Kidney tubule cell (primary cell): ENCODE measurements at regions not wholly inside any gene's neighbourhood (a gene's known extent, or its start where the extent isn't known, plus 50 kb on each side); places are given as distances from the start of the nearest gene placed in this dataset.
"Not testable (repeated sequence)": the region's sequence is repeated elsewhere in the genome, so short reads cannot be mapped to it uniquely, and the experiment has no call there.

Experiments
- DNase-seq: peaks from one replicate; pipeline ENCODE4 v3.0.0-alpha.2; 2018; ENCODE audit warnings: low spot score

DNA sequence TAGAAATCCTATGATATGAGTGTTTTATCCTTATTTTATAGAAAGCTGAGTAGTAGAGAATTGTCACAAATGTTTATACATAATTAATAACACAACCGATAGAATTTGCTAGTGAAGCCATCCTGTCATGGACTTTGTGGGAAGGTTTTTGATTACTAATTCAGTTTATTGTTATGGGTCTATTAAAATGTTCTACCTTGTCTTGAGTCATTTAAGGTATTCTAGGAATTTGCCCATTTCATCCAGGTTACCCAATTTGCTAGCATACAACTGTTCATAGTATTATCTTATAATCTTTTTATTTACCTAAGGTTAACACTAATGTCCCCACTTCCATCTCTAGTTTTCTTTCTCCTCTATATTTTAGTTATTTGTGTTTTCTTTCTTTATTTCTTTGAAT lies 553.1 kb upstream of the ATXN7L3B start:
- no peak for DNase-seq

DNA sequence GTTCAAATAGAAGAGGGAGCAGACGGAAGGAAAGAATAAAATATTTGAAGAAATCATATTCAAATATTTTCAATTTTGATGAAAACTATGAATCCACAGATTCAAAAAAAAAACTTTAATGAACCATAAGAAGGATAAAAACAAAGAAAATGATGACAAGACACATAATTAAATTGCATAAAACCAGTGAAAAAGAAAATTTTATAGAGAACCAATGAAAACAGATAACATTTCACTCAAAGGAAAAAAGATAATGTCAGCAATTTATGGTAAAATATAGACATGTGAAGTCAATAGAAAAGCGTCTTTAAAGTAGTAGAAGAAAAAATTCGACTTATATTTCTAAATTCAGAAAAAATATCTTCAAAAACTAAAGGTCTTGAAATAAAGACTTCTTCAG lies 546.5 kb upstream of the ATXN7L3B start:
- no peak for DNase-seq

DNA sequence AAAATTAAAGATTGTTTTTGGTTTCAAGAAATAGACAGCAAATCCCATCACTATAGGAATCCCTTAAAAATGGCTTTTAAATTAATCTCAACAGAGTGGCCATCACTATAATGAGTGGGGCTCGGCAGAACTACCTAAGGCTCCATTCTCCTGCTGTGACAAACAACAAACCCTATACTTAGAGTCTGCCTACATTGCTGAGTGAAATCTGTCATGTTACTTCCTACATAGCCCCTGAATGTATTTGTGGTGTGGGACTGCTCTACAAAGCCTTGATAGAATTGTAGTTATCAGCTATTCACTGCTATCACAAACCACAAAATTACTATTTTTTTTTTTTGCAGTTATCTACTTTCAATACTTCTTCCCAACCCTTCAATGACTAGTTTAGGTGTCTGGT lies 538.7 kb upstream of the ATXN7L3B start:
- DNase-seq = no peak

DNA sequence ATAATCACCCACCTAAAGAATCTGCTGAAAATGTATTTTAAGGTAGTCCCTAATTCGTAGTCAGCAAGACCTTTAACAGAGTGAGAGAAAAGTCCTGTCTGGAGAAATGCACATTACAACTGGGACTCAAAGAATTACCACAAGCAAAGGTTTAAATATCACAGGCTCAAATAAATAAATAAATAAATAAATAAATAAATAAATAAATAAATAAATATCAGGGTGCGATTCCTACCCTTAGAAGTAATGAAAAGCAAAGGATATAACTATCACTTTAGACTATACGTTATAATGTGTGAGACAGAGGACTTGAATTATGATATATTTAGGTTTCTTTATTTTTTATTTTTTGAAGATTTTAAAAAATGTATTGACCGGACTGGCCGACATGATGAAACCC lies 522.5 kb upstream of the ATXN7L3B start:
- DNase-seq = no peak

DNA sequence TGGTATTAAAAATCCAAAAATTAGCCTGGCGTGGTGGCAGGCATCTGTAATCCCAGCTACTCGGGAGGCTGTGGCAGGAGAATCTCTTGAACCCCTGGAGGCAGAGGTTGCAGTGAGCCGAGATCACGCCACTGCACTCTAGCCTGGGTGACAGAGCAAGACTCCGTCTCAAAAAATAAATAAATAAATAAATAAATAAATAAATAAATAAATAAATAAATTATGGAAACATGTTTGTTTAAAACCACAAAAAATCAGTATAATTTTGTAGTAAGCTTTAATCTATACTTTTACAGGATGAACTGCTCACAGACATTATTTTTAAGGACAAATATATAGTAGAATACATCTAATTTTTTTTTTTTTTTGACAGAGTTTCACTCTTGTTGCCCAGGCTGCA lies 521.3 kb upstream of the ATXN7L3B start:
- DNase-seq = not testable (repeated sequence)

DNA sequence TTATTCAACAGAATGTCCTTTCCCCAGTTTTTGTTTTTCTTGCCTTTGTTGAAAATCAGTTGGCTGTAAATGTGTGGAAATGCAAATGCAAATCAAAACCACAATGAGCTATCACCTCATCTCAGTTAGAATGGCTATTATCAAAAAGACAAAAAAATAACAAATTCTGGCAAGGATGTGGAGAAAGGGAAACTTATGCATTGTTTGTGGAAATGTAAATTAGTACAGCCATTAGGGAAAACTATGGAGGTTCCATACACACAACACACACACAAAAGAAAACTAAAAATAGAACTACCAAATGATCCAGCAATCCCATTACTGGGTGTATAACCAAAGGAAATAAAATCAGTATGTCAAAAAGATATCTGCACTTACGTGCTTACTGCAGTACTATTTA lies 518.8 kb upstream of the ATXN7L3B start:
- no peak for DNase-seq

DNA sequence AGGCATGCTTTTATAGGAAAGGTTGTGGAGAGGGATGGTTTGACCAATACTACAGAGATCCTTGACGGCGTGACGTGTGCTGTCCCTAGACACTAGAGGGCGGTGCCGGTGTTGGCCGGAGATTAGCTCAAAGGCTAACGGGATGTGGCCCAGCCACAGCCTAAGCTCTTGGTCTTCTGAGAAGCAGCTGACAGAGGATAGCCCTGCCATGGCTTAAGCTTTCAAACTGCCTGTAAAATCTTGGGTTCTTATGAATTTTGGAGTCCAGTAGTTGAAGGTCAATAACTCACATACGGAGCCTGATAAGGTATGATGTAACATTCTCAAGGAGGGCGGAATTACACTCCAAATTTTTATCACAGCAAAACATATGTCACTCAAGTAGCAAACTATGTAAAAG lies 515.7 kb upstream of the ATXN7L3B start:
- DNase-seq = peak; percentile 66

DNA sequence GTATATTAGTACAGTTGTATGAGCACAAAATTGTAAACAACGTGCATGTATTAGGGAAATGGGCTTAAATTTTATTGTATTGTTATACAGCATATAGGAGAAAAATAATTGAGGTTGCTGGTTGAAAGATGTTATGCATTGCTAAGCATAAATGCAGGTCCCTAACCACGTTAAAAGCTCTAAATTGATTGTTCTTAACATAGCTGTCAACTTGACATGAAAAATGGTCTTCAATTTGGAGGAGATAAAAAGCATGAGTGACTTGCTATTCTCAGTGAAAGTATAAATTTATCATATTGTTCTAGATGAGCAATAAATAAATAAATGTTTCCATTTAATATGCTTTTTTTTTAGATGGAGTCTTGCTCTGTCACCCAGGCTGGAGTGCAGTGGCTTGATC lies 506.6 kb upstream of the ATXN7L3B start:
- no peak for DNase-seq

DNA sequence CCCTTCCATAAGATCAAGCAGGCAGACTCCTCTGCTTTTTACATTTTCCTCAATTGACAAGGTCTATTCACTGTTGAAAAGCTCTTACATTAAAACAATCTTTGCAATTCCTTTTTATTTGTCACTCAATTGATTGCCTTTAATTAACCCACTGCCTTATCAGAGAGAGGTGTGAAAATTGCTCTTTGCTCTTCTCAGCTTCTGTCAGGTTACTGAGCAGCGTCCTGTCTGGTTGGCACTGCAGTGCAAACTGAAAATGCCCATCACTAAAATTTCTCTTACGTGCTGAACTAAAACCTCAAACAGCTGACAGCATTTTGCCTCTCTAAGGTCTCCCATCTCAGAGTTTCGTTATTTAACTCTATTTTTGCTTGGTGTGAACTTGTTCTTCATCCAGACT lies 504.1 kb upstream of the ATXN7L3B start:
- DNase-seq = no peak

DNA sequence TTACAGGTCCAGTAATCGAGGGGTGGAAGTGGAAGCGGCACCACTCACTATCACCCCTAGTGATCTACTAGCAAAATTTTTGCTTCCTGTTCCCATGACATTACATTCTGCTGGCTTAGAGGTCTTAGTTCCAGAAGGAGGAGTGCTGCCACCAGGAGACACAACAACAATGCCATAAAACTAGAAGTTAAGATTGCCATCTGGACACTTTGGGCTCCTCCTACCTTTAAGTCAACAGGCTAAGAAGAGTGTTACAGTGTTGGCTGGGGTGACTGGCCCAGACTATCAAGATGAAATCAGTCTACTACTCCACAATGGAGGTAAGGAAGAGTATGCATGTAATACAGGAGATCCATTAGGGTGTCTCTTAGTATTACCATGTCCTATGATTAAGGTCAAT lies 498.5 kb upstream of the ATXN7L3B start:
- DNase-seq = not testable (repeated sequence)

DNA sequence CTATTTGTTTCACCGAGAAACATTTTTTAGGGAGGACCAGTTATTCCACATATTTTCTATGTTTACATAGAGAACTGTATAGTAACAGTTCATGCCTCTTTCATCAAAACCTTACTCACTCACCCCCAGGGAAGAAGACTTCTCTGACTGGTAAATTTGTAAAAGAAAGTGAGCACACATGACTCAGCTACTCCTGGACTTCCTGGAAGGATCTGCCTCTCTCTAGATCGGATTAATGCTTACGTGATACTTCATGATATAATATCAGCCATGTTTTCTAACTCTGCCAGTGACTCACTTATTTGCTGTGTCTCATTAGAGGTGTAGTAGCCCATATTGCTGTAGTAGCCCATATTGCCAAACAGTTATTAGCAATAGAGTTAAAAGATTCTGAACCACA lies 494.3 kb upstream of the ATXN7L3B start:
- DNase-seq = peak; percentile 86

DNA sequence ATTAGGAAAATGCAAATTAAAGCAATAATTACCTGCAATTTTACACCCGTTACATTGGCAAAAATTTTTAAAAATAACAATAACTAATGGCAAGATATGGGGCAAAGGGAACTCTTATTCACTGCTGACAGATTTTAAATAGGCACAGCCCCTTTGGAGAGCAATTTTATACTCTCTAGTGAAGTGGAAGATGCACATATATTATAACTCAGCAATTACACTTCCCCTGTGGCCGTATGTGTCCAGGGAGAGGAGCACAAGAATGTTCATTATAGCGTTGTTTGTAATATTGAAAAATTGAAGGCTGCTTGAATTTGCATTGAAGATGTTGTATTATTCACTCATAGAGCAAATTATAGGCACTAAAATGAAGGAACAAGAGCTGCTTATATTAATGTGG lies 488.3 kb upstream of the ATXN7L3B start:
- DNase-seq = no peak

DNA sequence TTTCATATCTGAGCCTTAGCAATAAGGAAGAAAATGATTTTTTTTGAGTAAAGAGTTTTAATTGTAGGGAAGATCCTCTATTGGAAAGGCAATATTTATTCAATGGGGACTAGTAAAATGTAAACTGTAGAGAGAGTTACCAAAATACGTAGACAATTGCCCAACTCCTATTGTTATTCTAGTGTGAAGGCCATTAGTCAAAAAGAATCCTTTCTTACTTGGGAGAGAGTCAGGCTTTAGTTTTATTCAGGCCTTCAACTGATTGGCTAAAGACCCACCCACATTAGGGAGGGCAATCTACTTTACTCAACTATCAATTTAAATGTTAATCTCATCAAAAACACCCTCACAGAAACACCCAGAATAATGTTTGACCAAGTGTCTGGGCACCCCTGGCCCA lies 485.8 kb upstream of the ATXN7L3B start:
- DNase-seq = no peak

DNA sequence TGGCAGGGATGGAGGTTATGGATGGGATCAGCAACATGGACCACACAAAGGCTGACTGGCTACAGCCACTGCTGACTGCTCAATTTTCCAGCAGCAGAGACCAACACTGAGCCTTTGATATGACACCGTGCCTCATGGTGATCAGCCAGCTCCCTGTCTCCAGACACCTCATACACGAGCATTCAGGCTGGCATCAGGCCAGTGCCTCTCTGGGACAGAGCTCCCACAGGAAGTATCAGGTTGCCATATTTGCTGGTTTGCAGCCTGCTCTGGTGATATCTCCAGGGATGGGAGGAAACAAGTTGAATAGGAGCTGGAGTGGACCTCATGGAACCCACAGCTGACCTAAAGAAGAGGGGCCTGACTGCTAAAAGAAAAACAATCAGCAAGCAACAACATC lies 471.2 kb upstream of the ATXN7L3B start:
- no peak for DNase-seq

DNA sequence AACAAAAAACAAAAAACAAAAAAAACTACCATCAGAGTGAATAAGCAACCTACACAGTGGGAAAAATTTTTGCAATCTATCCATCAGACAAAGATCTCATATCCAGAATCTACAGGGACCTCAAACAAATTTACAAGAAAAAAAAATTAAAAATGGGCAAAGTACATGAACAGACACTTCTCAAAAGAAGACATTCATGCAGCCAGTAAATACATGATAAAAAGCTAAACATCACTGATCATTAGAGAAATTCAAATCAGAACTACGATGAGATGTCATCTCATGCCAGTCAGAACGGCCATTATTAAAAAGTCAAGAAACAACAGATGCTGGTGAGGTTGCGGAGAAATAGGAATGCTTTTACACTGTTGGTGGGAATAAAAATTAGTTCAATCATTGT lies 466.5 kb upstream of the ATXN7L3B start:
- no peak for DNase-seq

DNA sequence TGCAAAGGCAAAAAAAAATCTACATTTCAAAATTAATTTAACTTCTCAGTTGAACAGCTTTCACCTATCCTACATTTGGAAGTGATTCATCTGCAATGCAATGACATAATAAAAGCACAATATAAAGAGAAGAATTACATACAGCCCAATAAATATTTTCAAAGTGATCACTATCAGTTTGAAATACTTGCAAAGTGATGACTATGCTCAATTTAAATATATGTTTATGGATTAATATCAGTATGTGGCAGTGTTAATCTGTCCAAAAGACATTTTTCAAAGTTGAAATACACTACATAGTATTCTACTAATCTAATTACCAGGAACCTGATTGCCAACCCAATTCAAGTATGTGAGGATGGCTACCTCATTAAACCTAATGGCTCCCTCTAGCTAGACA lies 460.7 kb upstream of the ATXN7L3B start:
- DNase-seq = no peak

DNA sequence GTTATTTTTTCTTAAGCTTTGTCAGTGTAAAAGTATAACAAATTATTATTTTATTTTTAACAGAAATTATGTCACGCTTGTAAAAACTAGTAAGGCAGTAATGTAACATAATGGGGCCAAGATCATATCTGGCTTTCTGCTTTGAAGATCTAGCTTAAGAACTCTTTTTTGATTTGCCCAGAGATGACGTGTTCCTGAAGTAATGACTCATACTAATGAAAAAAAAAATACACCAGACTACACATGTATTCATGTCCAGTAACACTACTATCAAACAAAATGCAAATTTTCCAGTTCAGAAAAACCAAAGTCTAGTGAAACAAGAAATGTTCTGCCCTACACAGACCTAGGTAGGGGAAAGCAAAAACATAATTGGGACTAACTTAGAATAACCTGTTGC lies 432.2 kb upstream of the ATXN7L3B start:
- no peak for DNase-seq

DNA sequence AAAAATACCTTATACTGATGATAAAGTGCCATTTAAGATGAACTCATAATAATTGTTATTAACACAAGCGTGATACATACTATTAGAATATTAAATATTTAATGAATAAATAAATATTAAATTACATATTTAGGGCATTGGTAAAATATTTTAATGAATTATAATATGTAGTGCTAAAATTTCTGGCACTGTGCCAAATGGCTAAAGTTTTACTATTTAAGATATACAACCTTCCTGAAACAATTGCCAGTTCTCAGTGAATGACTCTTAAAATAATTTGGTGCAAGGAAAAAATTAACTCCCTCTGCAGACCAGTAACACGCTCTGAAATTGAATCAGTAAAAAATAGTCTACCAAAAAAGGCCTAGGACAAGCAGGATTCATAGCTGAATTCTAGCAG lies 428.9 kb upstream of the ATXN7L3B start:
- DNase-seq = no peak

DNA sequence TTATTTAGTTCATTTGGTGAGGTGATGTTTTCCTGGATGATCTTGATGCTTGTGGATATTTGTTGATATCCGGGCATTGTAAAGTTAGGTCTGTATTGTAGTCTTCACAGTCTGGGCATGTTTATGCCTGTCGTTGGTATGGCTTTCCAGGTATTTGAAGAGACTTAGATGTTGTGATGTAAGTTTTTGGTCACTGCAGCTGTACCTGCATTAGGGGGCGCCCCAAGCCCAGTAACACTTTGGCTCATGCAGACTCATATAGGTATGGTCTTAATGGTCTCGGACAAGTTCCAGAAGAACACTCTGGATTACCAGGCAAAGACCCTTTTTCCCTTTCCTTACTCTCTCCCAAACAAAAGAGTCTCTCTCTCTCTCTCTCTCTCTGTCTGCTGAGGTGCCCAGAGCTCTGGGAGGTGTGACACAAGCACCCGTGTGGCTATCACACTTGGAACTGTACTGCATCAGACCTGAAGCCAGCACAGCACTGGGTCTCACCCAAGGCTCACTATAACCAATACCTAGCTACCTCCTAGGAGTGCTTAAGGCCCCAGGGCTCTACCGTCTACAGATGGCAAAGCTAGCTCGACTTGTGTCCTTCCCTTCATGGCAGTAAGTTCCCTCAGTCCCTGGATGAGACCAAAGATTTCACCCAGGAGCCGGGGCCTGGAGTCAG lies 425.8 kb upstream of the ATXN7L3B start:
- DNase-seq = peak; percentile 28

DNA sequence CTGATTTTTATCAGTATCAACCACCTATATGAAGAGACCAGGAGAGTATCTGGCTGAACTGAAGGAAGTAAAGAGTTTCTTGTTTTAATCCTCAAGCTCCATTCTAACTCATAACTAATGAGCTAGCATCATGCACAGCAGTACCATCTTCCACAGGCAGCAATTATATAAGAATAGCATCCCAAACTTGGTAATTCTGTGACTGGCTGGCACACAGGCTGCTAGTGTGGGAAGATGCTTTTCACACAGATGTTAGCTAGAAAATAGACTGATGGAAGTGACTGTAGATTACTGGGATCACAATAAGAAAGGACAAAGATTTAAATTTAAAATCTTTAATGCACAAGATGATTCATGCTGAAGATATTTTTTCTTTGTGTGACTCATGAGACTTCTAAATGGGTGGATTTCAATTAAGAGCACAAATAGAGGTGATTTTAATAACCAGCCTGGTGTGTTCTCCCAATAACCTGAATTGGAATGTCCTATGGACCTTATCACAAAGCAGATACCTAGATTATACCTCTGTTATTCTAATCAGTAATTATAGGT lies 417.7 kb upstream of the ATXN7L3B start:
- no peak for DNase-seq

DNA sequence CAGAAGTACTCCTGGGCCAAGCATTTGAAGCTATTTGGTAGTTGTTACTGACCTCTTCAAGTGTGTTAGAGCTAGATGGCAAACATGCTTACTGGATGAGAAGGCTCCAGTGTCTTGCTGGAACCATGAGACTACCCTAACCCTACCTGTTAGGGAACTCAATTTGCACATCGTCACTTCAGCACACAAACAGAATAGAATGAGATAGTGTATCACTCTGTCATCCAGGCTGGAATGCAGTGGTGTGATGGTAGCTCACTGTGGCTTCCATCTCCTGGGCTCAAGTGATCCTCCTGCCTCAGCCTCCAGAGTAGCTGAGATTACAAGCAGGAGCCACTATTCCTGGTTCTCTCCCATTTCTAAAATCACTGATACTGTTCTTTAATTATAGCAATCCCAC lies 417.0 kb upstream of the ATXN7L3B start:
- no peak for DNase-seq

DNA sequence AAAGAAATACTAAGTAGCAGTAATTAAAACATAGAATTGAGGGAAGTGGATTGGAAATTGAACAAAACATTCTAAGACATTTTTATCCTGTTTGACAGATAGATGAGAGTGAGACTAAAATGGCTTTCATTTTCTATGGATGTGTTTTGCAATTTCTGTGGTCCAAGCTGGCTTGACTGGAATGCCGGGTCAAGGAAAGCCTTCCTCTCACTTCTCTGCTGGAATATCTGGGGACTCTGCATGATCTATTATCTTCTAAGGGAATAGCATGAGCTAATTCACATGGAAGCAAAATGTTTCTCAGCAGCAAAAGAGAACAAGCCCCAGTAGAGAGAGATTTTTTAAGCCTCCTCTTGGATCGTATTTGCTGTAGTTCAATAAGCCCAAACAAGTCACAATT lies 407.9 kb upstream of the ATXN7L3B start:
- no peak for DNase-seq

DNA sequence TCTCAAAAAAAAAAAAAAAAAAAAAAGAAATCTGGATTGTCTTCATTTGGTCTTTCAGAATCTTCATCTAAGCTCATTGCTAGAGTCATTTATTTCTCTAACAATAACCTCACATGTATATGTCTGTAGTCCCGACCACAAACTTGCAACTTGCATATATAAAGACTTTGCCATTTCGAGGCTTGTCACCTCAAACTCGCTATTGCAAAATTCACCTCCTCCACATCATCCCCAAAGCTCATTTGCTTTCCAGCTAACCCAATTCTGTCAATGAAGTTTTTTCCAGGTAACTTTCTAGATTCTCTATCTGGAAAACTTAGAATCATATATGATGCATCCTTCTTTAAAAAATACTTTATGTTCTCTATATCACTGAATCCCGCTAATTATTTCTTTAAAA lies 393.2 kb upstream of the ATXN7L3B start:
- DNase-seq = no peak

DNA sequence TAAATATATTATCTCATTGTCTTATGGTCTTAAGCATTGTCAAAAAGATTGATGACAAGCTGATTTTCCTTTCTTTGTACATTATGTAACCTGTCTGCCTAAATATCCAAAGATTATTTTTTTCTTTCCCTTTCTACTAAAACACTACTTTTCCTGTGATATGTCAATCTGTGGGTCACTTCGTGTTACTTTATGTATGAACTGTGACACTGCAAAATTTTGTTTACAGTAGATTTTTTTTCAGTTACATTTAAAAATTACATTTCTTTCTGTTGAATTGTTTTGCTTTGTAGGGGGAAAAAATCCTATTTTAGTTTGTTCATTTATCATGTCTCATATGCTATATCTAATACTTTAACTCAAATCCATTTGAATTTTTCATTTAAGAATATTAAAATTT lies 392.3 kb upstream of the ATXN7L3B start:
- no peak for DNase-seq

DNA sequence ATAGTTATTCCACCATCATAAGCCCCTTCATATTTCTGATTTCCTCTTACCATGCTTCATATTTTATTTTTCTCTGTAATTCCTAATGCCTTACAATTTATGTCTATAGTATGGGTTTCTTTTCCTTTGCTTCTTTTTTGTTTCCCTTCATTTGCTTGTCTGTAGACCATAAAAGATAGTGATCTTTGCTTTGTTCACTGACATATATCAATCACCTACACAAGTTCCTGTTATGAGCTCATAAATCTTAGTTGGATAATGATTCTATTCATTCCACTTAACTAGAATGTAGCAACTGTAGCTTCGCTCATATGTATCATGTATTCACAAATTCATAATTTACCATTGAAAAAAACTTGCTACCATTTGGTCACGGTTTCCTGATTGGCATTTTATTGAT lies 388.8 kb upstream of the ATXN7L3B start:
- no peak for DNase-seq
